GM12874 (cell line): ENCODE measurements at regions not wholly inside any gene's neighbourhood (a gene's known extent, or its start where the extent isn't known, plus 50 kb on each side); places are given as distances from the start of the nearest gene placed in this dataset.

Source experiments
- CTCF ChIP-seq: IDR thresholded peaks from 2 replicates; pipeline ENCODE4 v1.5.1; 2011; ENCODE audit warnings: low read depth, mild to moderate bottlenecking, control low read depth, low read length, moderate library complexity; ENCODE audit not compliant: insufficient read depth

GRCh38 chr5:20974426-20974825 lies 986.4 kb upstream of the CDH18 start:
- no peak for TF ChIP-seq CTCF

GRCh38 chr5:20972419-20972925 lies 984.5 kb upstream of the CDH18 start:
- no peak for TF ChIP-seq CTCF

- no peak for TF ChIP-seq CTCF
Observed at GRCh38 chr5:20959347-20959746, 971.3 kb upstream of the CDH18 start.

- no peak for TF ChIP-seq CTCF
Observed at GRCh38 chr5:20958641-20959040, 970.6 kb upstream of the CDH18 start.

GRCh38 chr5:20956134-20956533 lies 968.1 kb upstream of the CDH18 start:
- TF ChIP-seq CTCF: no peak

GRCh38 chr5:20949636-20950035 lies 961.6 kb upstream of the CDH18 start:
- TF ChIP-seq CTCF: no peak

GRCh38 chr5:20833081-20833627 lies 845.2 kb upstream of the CDH18 start:
- no peak for TF ChIP-seq CTCF
